ENCODE measurements at regions not wholly inside any gene's neighbourhood (a gene's known extent, or its start where the extent isn't known, plus 50 kb on each side); places are given as distances from the start of the nearest gene placed in this dataset.

DNA sequence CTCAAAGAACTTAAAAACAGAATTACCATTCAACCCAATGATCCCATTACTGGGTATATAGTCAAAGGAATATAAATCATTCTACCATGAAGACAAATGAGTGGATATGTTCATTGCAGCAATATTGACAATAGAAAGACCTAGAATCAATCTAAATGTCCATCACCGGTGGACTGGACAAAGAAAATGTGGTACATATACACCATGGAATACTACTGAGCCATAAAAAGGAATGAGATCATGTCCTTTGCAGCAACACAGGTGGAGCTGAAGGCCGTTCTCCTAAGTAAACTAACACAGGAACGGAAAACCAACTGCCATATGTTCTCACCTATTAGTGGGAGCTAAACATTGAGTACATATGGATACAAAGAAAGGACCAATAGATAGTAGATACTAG lies 576.7 kb upstream of the CITED2 start:
- Histone ChIP-seq H3K36me3 (ENCODE audit: control insufficient read depth, insufficient read depth, low read length) (no peaks in the 10 kb centered on the region), H3K4me1 (no peaks in the 10 kb centered on the region; the same call in 1 of the 2 replicates), H3K27me3 (replicated peaks; ENCODE audit: control insufficient read depth, insufficient read depth, low read length) (no peaks in the 10 kb centered on the region), H3K9me3 (no peaks in the 10 kb centered on the region), H3K4me3 (ENCODE audit: low read depth, low read length) (no peak overlapping the region)
- no peaks in the 10 kb centered on the region for H3K27me3 Mint-ChIP-seq (ENCODE audit: insufficient read depth, unreplicated experiment)
- no peaks in the 10 kb centered on the region for H3K36me3 Mint-ChIP-seq (ENCODE audit: insufficient read depth, unreplicated experiment)
- peaks cover 27% of the 10 kb centered on the region for H3K9me3 Mint-ChIP-seq (ENCODE audit: unreplicated experiment)
- BruUV-seq (replicated peaks): no TSS peak
- intact Hi-C loops (cut with micrococcal nuclease; ENCODE audit: unreplicated experiment): no loop called here
- ChIA-PET POLR2A (no interaction called here), CTCF (no interaction called here)
- H3K4me1 Mint-ChIP-seq (ENCODE audit: low read depth, unreplicated experiment): peaks cover 7% of the 10 kb centered on the region
- H3K4me3 Mint-ChIP-seq (ENCODE audit: unreplicated experiment): no peak overlapping the region
- TF ChIP-seq, protein P1, sequence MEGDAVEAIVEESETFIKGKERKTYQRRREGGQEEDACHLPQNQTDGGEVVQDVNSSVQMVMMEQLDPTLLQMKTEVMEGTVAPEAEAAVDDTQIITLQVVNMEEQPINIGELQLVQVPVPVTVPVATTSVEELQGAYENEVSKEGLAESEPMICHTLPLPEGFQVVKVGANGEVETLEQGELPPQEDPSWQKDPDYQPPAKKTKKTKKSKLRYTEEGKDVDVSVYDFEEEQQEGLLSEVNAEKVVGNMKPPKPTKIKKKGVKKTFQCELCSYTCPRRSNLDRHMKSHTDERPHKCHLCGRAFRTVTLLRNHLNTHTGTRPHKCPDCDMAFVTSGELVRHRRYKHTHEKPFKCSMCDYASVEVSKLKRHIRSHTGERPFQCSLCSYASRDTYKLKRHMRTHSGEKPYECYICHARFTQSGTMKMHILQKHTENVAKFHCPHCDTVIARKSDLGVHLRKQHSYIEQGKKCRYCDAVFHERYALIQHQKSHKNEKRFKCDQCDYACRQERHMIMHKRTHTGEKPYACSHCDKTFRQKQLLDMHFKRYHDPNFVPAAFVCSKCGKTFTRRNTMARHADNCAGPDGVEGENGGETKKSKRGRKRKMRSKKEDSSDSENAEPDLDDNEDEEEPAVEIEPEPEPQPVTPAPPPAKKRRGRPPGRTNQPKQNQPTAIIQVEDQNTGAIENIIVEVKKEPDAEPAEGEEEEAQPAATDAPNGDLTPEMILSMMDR (IDR thresholded peaks at IDR 0.05; ENCODE audit: insufficient read depth in 1 of 2, low read depth in 1 of 2, low read length in 1 of 2, severe bottlenecking in 1 of 2, unreplicated experiment in 1 of 2): no peak
- DNase-seq: no peak
- H3K27ac Mint-ChIP-seq (ENCODE audit: unreplicated experiment): no peak overlapping the region

DNA sequence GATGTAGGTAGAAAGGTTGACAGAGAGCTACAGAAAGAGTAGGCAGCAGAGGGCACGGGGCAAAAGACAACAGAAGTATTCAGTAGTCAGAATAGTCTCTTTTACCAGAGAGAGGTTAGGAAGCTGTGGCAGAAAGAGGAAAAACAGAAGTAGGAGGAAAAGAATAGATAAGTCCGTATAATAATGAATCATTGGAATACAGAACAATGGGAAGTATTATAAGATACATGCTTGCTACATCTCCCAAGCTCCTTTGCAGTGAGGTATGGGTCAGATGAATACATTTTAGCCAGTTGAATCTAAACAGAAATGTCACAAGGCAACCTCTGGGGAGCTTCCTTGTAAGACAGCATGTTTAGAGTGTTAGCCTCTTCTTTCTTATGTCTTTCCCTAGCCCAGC lies 570.5 kb upstream of the CITED2 start:
- peaks cover 15% of the 10 kb centered on the region for H3K9me3 Mint-ChIP-seq (ENCODE audit: unreplicated experiment)
- CTCF ChIA-PET: no interaction called here
- TF ChIP-seq, protein P1 (IDR thresholded peaks at IDR 0.05; ENCODE audit: insufficient read depth in 1 of 2, low read depth in 1 of 2, low read length in 1 of 2, severe bottlenecking in 1 of 2, unreplicated experiment in 1 of 2): no peak
- H3K4me1 Mint-ChIP-seq (ENCODE audit: low read depth, unreplicated experiment): no peaks in the 10 kb centered on the region
- no peaks in the 10 kb centered on the region for H3K27me3 Mint-ChIP-seq (ENCODE audit: insufficient read depth, unreplicated experiment)
- no peaks in the 10 kb centered on the region for H3K4me1 ChIP-seq
- no peaks in the 10 kb centered on the region for H3K36me3 ChIP-seq (ENCODE audit: control insufficient read depth, insufficient read depth, low read length)
- H3K36me3 Mint-ChIP-seq (ENCODE audit: insufficient read depth, unreplicated experiment): no peaks in the 10 kb centered on the region
- H3K4me3 Mint-ChIP-seq (ENCODE audit: unreplicated experiment): no peak overlapping the region
- H3K9me3 ChIP-seq: no peaks in the 10 kb centered on the region
- H3K27me3 ChIP-seq (replicated peaks; ENCODE audit: control insufficient read depth, insufficient read depth, low read length): no peaks in the 10 kb centered on the region
- H3K27ac Mint-ChIP-seq (ENCODE audit: unreplicated experiment): no peak overlapping the region
- BruUV-seq (replicated peaks): no TSS peak
- DNase-seq: no peak
- intact Hi-C loops (cut with micrococcal nuclease; ENCODE audit: unreplicated experiment): no loop called here
- H3K4me3 ChIP-seq (ENCODE audit: low read depth, low read length): no peak overlapping the region
- POLR2A ChIA-PET: no interaction called here

DNA sequence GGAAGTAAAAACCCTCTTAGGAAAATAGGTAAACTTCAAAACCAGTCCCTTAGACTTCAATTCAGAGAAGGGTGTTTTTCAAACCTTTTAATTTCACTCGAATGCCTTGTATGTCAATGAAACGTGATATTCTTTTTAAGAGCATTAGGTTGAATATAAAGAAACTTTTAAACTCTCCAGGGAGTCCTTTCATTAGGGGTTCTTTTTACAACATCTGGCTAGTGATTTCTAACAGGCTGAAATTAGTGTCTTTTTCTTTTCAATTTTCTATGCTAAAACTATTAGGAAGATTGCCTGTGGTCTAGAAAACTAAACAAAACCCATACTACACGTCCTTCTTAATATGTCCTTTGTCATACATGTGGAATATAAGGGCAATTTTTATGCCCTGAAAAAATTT lies 569.7 kb upstream of the CITED2 start:
- no peak for DNase-seq
- TF ChIP-seq, protein P1 (IDR thresholded peaks at IDR 0.05; ENCODE audit: insufficient read depth in 1 of 2, low read depth in 1 of 2, low read length in 1 of 2, severe bottlenecking in 1 of 2, unreplicated experiment in 1 of 2): no peak
- H3K4me3 Mint-ChIP-seq (ENCODE audit: unreplicated experiment): no peak overlapping the region
- peaks cover 15% of the 10 kb centered on the region for H3K9me3 Mint-ChIP-seq (ENCODE audit: unreplicated experiment)
- CTCF ChIA-PET: no interaction called here
- POLR2A ChIA-PET: no interaction called here
- H3K4me3 ChIP-seq (ENCODE audit: low read depth, low read length): no peak overlapping the region
- H3K4me1 ChIP-seq: no peaks in the 10 kb centered on the region
- intact Hi-C loops (cut with micrococcal nuclease; ENCODE audit: unreplicated experiment): no loop called here
- no peaks in the 10 kb centered on the region for H3K36me3 ChIP-seq (ENCODE audit: control insufficient read depth, insufficient read depth, low read length)
- no peaks in the 10 kb centered on the region for H3K36me3 Mint-ChIP-seq (ENCODE audit: insufficient read depth, unreplicated experiment)
- BruUV-seq (replicated peaks): no TSS peak
- H3K9me3 ChIP-seq: no peaks in the 10 kb centered on the region
- no peak overlapping the region for H3K27ac Mint-ChIP-seq (ENCODE audit: unreplicated experiment)
- no peaks in the 10 kb centered on the region for H3K4me1 Mint-ChIP-seq (ENCODE audit: low read depth, unreplicated experiment)
- H3K27me3 Mint-ChIP-seq (ENCODE audit: insufficient read depth, unreplicated experiment): no peaks in the 10 kb centered on the region
- H3K27me3 ChIP-seq (replicated peaks; ENCODE audit: control insufficient read depth, insufficient read depth, low read length): no peaks in the 10 kb centered on the region
